ENCODE measurements at regions not wholly inside any gene's neighbourhood (a gene's known extent, or its start where the extent isn't known, plus 50 kb on each side); places are given as distances from the start of the nearest gene placed in this dataset.

- no peak for TF ChIP-seq CTCF (IDR thresholded peaks at IDR 0.05)
- no peak overlapping the region for H3K4me3 ChIP-seq
- 68 to 69% methylated on average over 7 of the region's 7 CpGs for WGBS, 2 donors
- H3K27me3 ChIP-seq = peaks cover 0 to 34% (median 2%) of the 10 kb centered on the region in 7 donors
- peaks cover 0 to 4% (median 0%) of the 10 kb centered on the region in 11 donors for H3K9me3 ChIP-seq
- no peaks in the 10 kb centered on the region for H3K36me3 ChIP-seq
- H3K4me1 ChIP-seq = no peaks in the 10 kb centered on the region
- no peak for DNase-seq
- intact Hi-C loops (cut with DNase I) = no loop called here
- no peak for ATAC-seq
- no peak overlapping the region for H3K27ac ChIP-seq
Measured at GRCh38 chr19:29428071-29428470, 97.7 kb upstream of the VSTM2B start.

- Histone ChIP-seq H3K27ac (no peak overlapping the region), H3K4me3 (no peak overlapping the region), H3K4me1 (no peaks in the 10 kb centered on the region), H3K36me3 (no peaks in the 10 kb centered on the region), H3K9me3 (peaks cover 0 to 4% (median 0%) of the 10 kb centered on the region in 11 donors), H3K27me3 (peaks cover 0 to 42% (median 5%) of the 10 kb centered on the region in 7 donors)
- 69 to 85% methylated on average over 8 to 9 of the region's 9 CpGs for WGBS, 2 donors
- TF ChIP-seq CTCF (IDR thresholded peaks at IDR 0.05) = no peak
- DNase-seq (no peak), ATAC-seq (peak in 1 of 8 donors; percentile 20)
- intact Hi-C loops (cut with DNase I) = no loop called here
Measured at GRCh38 chr19:29429021-29429420, 96.8 kb upstream of the VSTM2B start.

- Histone ChIP-seq H3K27ac (no peak overlapping the region), H3K27me3 (peaks cover 0 to 43% (median 5%) of the 10 kb centered on the region in 7 donors), H3K36me3 (no peaks in the 10 kb centered on the region), H3K4me3 (no peak overlapping the region), H3K4me1 (no peaks in the 10 kb centered on the region), H3K9me3 (peaks cover 0 to 3% (median 0%) of the 10 kb centered on the region in 11 donors)
- intact Hi-C loops (cut with DNase I) = no loop called here
- no peak for DNase-seq
- ATAC-seq = no peak
- no peak for TF ChIP-seq CTCF (IDR thresholded peaks at IDR 0.05)
- WGBS, 2 donors = 83 to 85% methylated on average over 15 of the region's 15 CpGs
Measured at GRCh38 chr19:29429581-29429980, 96.2 kb upstream of the VSTM2B start.

GRCh38 chr19:29431332-29431731, 94.5 kb upstream of the VSTM2B start:
- no peak for TF ChIP-seq CTCF (IDR thresholded peaks at IDR 0.05)
- H3K9me3 ChIP-seq = no peaks in the 10 kb centered on the region
- no peak for DNase-seq
- ATAC-seq = no peak
- intact Hi-C loops (cut with DNase I) = no loop called here
- WGBS, 2 donors = 69 to 72% methylated on average over 7 of the region's 7 CpGs
- peaks cover 0 to 32% (median 5%) of the 10 kb centered on the region in 7 donors for H3K27me3 ChIP-seq
- H3K27ac ChIP-seq = no peak overlapping the region
- H3K4me1 ChIP-seq = no peaks in the 10 kb centered on the region
- no peak overlapping the region for H3K4me3 ChIP-seq
- no peaks in the 10 kb centered on the region for H3K36me3 ChIP-seq
